Natural killer cell treated with Interleukin-12 subunit alpha and Interleukin-12 subunit beta and Interleukin-15 and Interleukin-18, amount 100 ng/mL, for 72 hours (primary cell): ENCODE measurements at regions not wholly inside any gene's neighbourhood (a gene's known extent, or its start where the extent isn't known, plus 50 kb on each side); places are given as distances from the start of the nearest gene placed in this dataset.

ENCODE experiments used
- ATAC-seq, 2 donors: fragments of 150-1000 bp; cut with Tn5 transposase in 1 of 2; sonication (Bioruptor Pico), chemical (Tn5 transposase) in 1 of 2; 2 replicates each; pipeline ENCODE4 v1.10.0; 2021
- DNase-seq: peaks from one replicate; pipeline ENCODE4 v3.0.0; 2022; ENCODE audit warnings: low spot score
- H3K27ac Mint-ChIP-seq, 2 donors: 1 replicate in 1 of 2; 2 replicates in 1 of 2; pipeline ENCODE4 v1.8.0; 2022; ENCODE audit warnings: mixed read lengths in 2 of 2, mild to moderate bottlenecking in 1 of 2, moderate library complexity in 1 of 2
- H3K27me3 Mint-ChIP-seq, 2 donors: 1 replicate in 1 of 2; 2 replicates in 1 of 2; pipeline ENCODE4 v1.8.0; 2022; ENCODE audit warnings: mixed read lengths in 2 of 2
- H3K36me3 Mint-ChIP-seq: one replicate; pipeline ENCODE4 v1.8.0; 2022; ENCODE audit warnings: mixed read lengths
- H3K4me1 Mint-ChIP-seq, 2 donors: 1 replicate in 1 of 2; 2 replicates in 1 of 2; pipeline ENCODE4 v1.8.0; 2022; ENCODE audit warnings: low read depth in 2 of 2, mixed read lengths in 2 of 2, mild to moderate bottlenecking in 1 of 2
- H3K4me3 Mint-ChIP-seq: one replicate; pipeline ENCODE4 v1.8.0; 2022; ENCODE audit warnings: mixed read lengths
- H3K9me3 Mint-ChIP-seq: 2 replicates; pipeline ENCODE4 v1.8.0; 2022; ENCODE audit warnings: mixed read lengths

DNA sequence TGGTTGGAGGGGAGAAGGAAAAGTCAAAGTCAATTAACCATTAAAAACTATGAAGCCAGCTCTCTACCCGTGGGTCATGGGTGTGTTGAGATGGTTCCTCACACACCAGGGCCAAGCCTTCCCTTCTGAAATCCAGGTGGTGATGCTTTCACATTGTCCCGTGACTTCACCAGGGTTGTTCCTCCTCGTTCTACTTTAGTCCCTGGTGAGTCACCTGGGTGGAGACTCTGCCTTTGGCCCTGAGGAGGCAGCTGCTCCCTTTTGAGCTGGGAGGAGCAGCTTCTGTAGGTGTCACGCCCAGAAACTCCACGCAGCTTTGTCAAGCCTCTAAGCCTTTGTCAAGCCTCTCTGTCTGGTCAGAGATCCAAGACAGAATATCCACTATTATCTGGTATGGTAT, 348.3 kb downstream of the BMP4 start:
- no peaks in the 10 kb centered on the region for H3K36me3 Mint-ChIP-seq
- no peak overlapping the region for H3K4me3 Mint-ChIP-seq
- DNase-seq: no peak
- H3K9me3 Mint-ChIP-seq: peaks cover 9% of the 10 kb centered on the region
- no peak for ATAC-seq
- no peaks in the 10 kb centered on the region for H3K4me1 Mint-ChIP-seq
- no peak overlapping the region for H3K27ac Mint-ChIP-seq
- peaks cover 0 to 2% of the 10 kb centered on the region in 2 donors for H3K27me3 Mint-ChIP-seq

DNA sequence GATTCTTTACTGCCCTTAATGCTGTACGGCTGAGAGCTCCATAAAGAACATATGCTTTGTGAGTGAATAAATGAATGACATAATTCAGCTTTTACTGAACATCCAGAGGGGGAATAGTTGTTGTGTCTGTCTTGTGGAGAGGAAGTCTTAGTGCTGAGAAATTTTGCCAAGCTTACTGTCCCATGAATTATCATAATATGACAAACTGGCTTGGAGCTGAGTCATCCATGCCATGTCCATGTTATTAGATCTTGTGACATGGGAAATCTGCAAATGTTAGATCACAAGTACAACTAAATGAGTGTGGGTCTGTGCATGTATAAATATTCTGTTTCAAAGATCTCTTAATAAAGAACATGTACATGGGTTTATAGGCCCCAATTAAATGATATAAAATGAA, 350.4 kb downstream of the BMP4 start:
- Mint-ChIP-seq H3K9me3 (peaks cover 19% of the 10 kb centered on the region), H3K4me3 (no peak overlapping the region)
- no peak for DNase-seq

DNA sequence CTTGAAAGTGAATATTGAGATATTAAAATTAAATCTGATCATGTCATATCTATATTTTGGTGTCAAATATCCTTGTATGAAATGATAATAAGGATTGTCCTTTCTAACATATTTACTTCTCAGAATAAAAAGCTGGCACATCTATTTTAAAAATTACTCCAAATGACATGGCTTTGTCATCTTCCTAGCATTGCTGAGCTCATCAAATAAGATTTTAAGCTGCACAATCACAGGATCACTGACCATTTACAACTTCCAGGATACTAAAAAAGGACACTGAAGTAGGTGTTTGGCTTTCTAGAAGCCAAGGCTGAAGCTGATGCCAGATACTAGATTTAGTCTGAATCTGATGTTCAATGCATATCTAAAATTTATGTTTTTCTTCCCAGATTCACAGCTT, 351.1 kb downstream of the BMP4 start:
- H3K4me3 Mint-ChIP-seq: no peak overlapping the region
- no peak for DNase-seq
- no peaks in the 10 kb centered on the region for H3K36me3 Mint-ChIP-seq
- H3K27me3 Mint-ChIP-seq: peaks cover 0 to 2% of the 10 kb centered on the region in 2 donors
- no peak overlapping the region for H3K27ac Mint-ChIP-seq
- no peak for ATAC-seq
- peaks cover 19% of the 10 kb centered on the region for H3K9me3 Mint-ChIP-seq
- H3K4me1 Mint-ChIP-seq: no peaks in the 10 kb centered on the region

More for the DNA sequence above, 350.4 kb downstream of the BMP4 start:
- ATAC-seq: no peak
- H3K36me3 Mint-ChIP-seq: no peaks in the 10 kb centered on the region
- H3K27ac Mint-ChIP-seq: no peak overlapping the region
- H3K27me3 Mint-ChIP-seq: peaks cover 0 to 2% of the 10 kb centered on the region in 2 donors
- H3K4me1 Mint-ChIP-seq: no peaks in the 10 kb centered on the region

DNA sequence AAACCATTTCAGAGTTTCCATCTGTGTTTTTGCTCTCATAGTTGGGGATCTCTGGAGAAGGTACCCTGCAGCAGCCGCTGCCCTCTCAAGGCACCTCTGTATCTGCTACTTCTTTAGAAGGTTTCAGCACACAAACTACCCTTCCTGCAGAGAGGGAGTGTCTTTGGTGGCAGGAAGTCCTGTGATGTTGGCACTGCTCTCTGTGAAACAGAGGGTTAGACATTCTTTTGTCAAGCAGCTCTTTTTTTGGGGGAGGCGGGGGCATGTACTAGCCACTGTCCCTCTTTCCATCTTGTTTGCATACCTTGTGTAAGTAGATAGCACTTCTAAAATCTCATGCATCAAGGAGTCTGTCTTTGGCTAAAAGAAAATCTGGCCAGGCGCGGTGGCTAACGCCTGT, 352.6 kb downstream of the BMP4 start:
- ATAC-seq (no peak), DNase-seq (no peak)
- Mint-ChIP-seq H3K4me1 (no peaks in the 10 kb centered on the region), H3K4me3 (no peak overlapping the region), H3K27me3 (peaks cover 0 to 2% of the 10 kb centered on the region in 2 donors), H3K36me3 (no peaks in the 10 kb centered on the region), H3K9me3 (peaks cover 15% of the 10 kb centered on the region), H3K27ac (no peak overlapping the region)

- no peaks in the 10 kb centered on the region for H3K27me3 Mint-ChIP-seq
- no peak overlapping the region for H3K4me3 Mint-ChIP-seq
- no peaks in the 10 kb centered on the region for H3K36me3 Mint-ChIP-seq
- ATAC-seq: no peak
- DNase-seq: no peak
- no peaks in the 10 kb centered on the region for H3K4me1 Mint-ChIP-seq
- H3K9me3 Mint-ChIP-seq: peaks cover 12% of the 10 kb centered on the region
- H3K27ac Mint-ChIP-seq: no peak overlapping the region
Observed at GRCh38 chr14:53601409-53601808, 355.2 kb downstream of the BMP4 start.

GRCh38 chr14:53599221-53599945, 357.2 kb downstream of the BMP4 start:
- Mint-ChIP-seq H3K4me3 (no peak overlapping the region), H3K27me3 (no peaks in the 10 kb centered on the region), H3K9me3 (peaks cover 12% of the 10 kb centered on the region), H3K36me3 (no peaks in the 10 kb centered on the region), H3K27ac (no peak overlapping the region), H3K4me1 (no peaks in the 10 kb centered on the region)
- no peak for ATAC-seq
- no peak for DNase-seq

DNA sequence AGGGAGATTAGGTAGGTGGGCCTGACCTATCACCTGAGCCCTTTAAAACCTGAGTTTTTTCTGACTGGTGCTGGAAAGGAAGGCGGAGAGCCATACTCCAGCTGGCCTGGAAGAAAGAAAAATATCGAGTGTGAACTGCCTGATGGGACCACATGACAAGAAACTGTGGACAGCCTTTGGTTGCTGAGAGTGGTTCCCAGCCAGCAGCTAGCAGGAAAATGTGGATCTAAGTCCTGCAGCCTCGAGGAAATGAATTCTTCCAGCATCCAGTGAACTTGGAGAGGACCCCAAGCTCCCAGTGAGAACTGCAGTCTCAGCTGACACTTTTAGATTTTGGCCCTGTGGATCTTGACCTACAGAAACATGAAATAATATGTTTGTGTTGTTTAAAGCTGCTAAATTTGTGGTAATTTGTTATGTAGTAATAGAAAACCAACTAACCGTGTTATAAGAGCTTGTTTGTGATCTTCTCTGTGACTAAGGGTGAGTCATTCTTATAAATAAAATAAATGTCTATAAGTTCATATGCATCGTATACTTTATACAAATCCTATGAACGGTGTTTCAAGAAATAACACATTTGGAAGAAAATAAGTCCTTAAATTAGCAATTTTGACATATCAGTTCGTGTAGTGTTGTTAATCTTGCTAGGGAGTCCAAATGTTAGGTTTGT, 359.6 kb downstream of the BMP4 start:
- ATAC-seq: no peak
- no peak for DNase-seq
- Mint-ChIP-seq H3K4me3 (no peak overlapping the region), H3K9me3 (peaks cover 3% of the 10 kb centered on the region), H3K36me3 (no peaks in the 10 kb centered on the region), H3K27ac (no peak overlapping the region), H3K27me3 (no peaks in the 10 kb centered on the region), H3K4me1 (no peaks in the 10 kb centered on the region)

DNA sequence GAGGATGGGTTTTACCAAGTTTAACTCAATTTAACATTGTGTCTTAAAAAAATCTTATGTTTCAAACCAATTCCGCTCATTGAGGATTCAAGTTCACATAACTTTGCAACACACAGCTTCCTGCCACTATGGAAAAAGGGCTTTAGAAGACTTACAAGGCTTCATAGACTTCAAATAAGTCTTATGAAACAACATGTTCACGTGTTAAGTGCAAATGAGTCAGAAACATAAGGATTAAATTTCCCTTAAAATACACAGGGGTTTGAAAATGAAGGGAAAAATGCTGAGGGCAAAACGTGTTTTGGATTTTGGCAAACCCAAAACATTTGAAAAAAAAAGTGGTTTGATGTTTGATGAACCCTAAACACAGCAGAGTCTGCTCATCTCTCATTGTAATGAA, 364.8 kb downstream of the BMP4 start:
- H3K4me3 Mint-ChIP-seq: no peak overlapping the region
- no peaks in the 10 kb centered on the region for H3K27me3 Mint-ChIP-seq
- no peaks in the 10 kb centered on the region for H3K4me1 Mint-ChIP-seq
- no peak overlapping the region for H3K27ac Mint-ChIP-seq
- ATAC-seq: no peak
- no peaks in the 10 kb centered on the region for H3K36me3 Mint-ChIP-seq
- DNase-seq: no peak
- peaks cover 8% of the 10 kb centered on the region for H3K9me3 Mint-ChIP-seq

- Mint-ChIP-seq H3K36me3 (peaks cover 6% of the 10 kb centered on the region), H3K27me3 (no peaks in the 10 kb centered on the region), H3K9me3 (no peaks in the 10 kb centered on the region), H3K27ac (no peak overlapping the region), H3K4me1 (no peaks in the 10 kb centered on the region), H3K4me3 (no peak overlapping the region)
- ATAC-seq: no peak
- no peak for DNase-seq
Observed at GRCh38 chr14:53581504-53581903, 375.1 kb downstream of the BMP4 start.

- H3K27ac Mint-ChIP-seq: no peak overlapping the region
- no peak for DNase-seq
- H3K4me3 Mint-ChIP-seq: no peak overlapping the region
- no peaks in the 10 kb centered on the region for H3K36me3 Mint-ChIP-seq
- peaks cover 7% of the 10 kb centered on the region for H3K9me3 Mint-ChIP-seq
- H3K4me1 Mint-ChIP-seq: no peaks in the 10 kb centered on the region
- ATAC-seq: no peak
- H3K27me3 Mint-ChIP-seq: no peaks in the 10 kb centered on the region
Observed at GRCh38 chr14:53571641-53572328, 384.8 kb downstream of the BMP4 start.

GRCh38 chr14:53570411-53571387, 385.9 kb downstream of the BMP4 start:
- Mint-ChIP-seq H3K9me3 (peaks cover 7% of the 10 kb centered on the region), H3K27ac (no peak overlapping the region), H3K36me3 (peaks cover 1% of the 10 kb centered on the region), H3K4me1 (no peaks in the 10 kb centered on the region), H3K27me3 (no peaks in the 10 kb centered on the region), H3K4me3 (no peak overlapping the region)
- ATAC-seq (no peak), DNase-seq (no peak)

- no peak overlapping the region for H3K27ac Mint-ChIP-seq
Observed at GRCh38 chr14:53569446-53569845, 387.2 kb downstream of the BMP4 start.

DNA sequence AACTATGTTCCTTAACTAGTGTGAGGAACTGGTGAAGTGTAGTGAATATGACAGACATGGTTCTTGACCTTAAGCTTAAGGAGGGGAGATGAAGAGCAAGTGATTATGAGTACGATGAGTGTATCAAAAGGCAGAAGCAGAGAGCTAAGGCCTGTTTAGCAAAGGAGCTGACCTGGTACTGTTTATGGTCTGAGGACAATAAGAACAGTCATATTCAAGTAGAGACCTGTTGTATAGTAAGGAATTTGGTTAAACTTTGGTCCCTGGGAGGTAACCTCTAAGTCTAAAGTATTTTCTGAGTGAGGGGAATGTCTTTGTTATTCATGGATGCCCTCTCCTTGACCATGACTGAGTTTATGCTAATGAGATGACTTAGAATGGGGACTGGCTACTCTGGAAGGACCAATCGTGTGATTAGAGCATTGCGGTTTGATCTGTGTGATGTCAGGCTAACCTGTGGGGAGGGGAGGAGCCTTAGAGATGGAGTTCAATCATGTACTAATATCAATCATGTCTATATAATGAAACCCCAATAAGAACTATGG, 389.3 kb downstream of the BMP4 start:
- Mint-ChIP-seq H3K4me1 (no peaks in the 10 kb centered on the region), H3K36me3 (peaks cover 4% of the 10 kb centered on the region), H3K27me3 (no peaks in the 10 kb centered on the region), H3K27ac (no peak overlapping the region), H3K9me3 (peaks cover 5% of the 10 kb centered on the region), H3K4me3 (no peak overlapping the region)
- no peak for ATAC-seq
- no peak for DNase-seq

More at GRCh38 chr14:53569446-53569845, 387.2 kb downstream of the BMP4 start:
- ATAC-seq (no peak), DNase-seq (no peak)
- H3K36me3 Mint-ChIP-seq: peaks cover 4% of the 10 kb centered on the region
- H3K9me3 Mint-ChIP-seq: peaks cover 5% of the 10 kb centered on the region
- H3K4me3 Mint-ChIP-seq: no peak overlapping the region
- H3K4me1 Mint-ChIP-seq: no peaks in the 10 kb centered on the region
- H3K27me3 Mint-ChIP-seq: no peaks in the 10 kb centered on the region
